Endodermal cell (in vitro differentiated cells): ENCODE measurements at regions not wholly inside any gene's neighbourhood (a gene's known extent, or its start where the extent isn't known, plus 50 kb on each side); places are given as distances from the start of the nearest gene placed in this dataset.

ENCODE experiments used
- DNase-seq: peaks from one replicate; pipeline ENCODE4 v3.0.0-alpha.2; 2017
- H3K27ac ChIP-seq: 2 replicates; pipeline ENCODE4 v1.5.1; 2013; ENCODE audit warnings: mild to moderate bottlenecking, low read depth, low read length, moderate library complexity
- H3K27me3 ChIP-seq: 2 replicates; pipeline ENCODE4 v1.6.1; 2013; ENCODE audit warnings: mild to moderate bottlenecking, low read length, moderate library complexity; ENCODE audit not compliant: insufficient read depth, control insufficient read depth, poor library complexity, severe bottlenecking
- H3K36me3 ChIP-seq: 2 replicates; pipeline ENCODE4 v1.7.0; 2013; ENCODE audit warnings: mild to moderate bottlenecking, low read length, moderate library complexity; ENCODE audit not compliant: control insufficient read depth, insufficient read depth
- H3K4me1 ChIP-seq: one replicate; pipeline ENCODE4 v1.7.0; 2013; ENCODE audit warnings: low read length; ENCODE audit not compliant: control insufficient read depth, insufficient read depth
- H3K4me3 ChIP-seq: 2 replicates; pipeline ENCODE4 v1.5.1; 2013; ENCODE audit warnings: mild to moderate bottlenecking, low read length, moderate library complexity
- H3K9ac ChIP-seq: 2 replicates; pipeline ENCODE4 v1.6.1; 2013; ENCODE audit warnings: mild to moderate bottlenecking, low read length, moderate library complexity; ENCODE audit not compliant: poor library complexity, severe bottlenecking; ENCODE audit errors: extremely low read depth
- H3K9me3 ChIP-seq: 2 replicates; pipeline ENCODE4 v1.6.1; 2013; ENCODE audit warnings: mild to moderate bottlenecking, low read length, moderate library complexity; ENCODE audit not compliant: control insufficient read depth
- H3K27ac Mint-ChIP-seq: 2 replicates; pipeline ENCODE4 v1.8.0; 2020; ENCODE audit warnings: mixed read lengths
- H3K27me3 Mint-ChIP-seq: 2 replicates; pipeline ENCODE4 v1.8.0; 2021; ENCODE audit warnings: mild to moderate bottlenecking, mixed read lengths; ENCODE audit not compliant: insufficient read depth
- H3K36me3 Mint-ChIP-seq: 2 replicates; pipeline ENCODE4 v1.8.0; 2020; ENCODE audit warnings: low read depth, mixed read lengths
- H3K4me1 Mint-ChIP-seq: 2 replicates; pipeline ENCODE4 v1.8.0; 2020; ENCODE audit warnings: mixed read lengths
- H3K4me3 Mint-ChIP-seq: 2 replicates; pipeline ENCODE4 v1.8.0; 2020; ENCODE audit warnings: mild to moderate bottlenecking, moderate library complexity, mixed read lengths
- H3K9me3 Mint-ChIP-seq: 2 replicates; pipeline ENCODE4 v1.8.0; 2020; ENCODE audit warnings: mild to moderate bottlenecking, mixed read lengths
- WGBS, 2 experiments: methylation state at CpG; one replicate each; pipeline versions ENCODE4 v1.1.5 to v1.1.7; 2013; ENCODE audit warnings: missing lambda C conversion rate in 2 of 2, mixed read lengths in 1 of 2; ENCODE audit not compliant: insufficient coverage in 1 of 2, insufficient read length in 1 of 2; 5-methylcytosine and 5-hydroxymethylcytosine counted together
- TF ChIP-seq, protein P1 (sequence below): fragments of 200-600 bp; sonication (generic); conservative IDR thresholded peaks from 2 replicates; pipeline ENCODE4 v1.5.0; 2021; ENCODE audit warnings: antibody characterized with exemption, mild to moderate bottlenecking

DNA sequence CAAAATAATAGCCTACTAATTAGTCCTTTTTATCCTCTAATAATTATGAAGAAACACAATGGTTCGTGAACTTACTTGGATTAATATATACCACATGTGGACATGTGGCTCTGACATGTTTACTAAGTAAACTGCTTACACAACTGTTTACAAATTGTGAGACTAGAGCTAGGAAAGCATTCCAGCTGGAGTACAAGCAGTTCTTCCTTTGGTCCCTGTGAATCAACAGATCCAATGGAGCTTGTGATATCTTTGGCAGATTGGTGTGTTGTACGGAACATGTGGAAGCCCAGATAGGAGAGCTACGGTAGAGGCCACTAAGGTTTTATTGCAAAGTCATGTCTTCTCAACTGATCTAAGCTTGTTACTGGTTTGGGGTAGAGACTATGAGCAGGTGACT is 145.5 kb upstream of the SPRY2 start:
- no peak overlapping the region for H3K4me3 ChIP-seq
- no peak overlapping the region for H3K27ac ChIP-seq
- Mint-ChIP-seq H3K9me3 (peaks cover 10% of the 10 kb centered on the region), H3K36me3 (no peaks in the 10 kb centered on the region), H3K4me1 (no peaks in the 10 kb centered on the region), H3K27me3 (no peaks in the 10 kb centered on the region), H3K27ac (no peak overlapping the region), H3K4me3 (no peak overlapping the region)
- DNase-seq, result no peak
- TF ChIP-seq, protein P1, sequence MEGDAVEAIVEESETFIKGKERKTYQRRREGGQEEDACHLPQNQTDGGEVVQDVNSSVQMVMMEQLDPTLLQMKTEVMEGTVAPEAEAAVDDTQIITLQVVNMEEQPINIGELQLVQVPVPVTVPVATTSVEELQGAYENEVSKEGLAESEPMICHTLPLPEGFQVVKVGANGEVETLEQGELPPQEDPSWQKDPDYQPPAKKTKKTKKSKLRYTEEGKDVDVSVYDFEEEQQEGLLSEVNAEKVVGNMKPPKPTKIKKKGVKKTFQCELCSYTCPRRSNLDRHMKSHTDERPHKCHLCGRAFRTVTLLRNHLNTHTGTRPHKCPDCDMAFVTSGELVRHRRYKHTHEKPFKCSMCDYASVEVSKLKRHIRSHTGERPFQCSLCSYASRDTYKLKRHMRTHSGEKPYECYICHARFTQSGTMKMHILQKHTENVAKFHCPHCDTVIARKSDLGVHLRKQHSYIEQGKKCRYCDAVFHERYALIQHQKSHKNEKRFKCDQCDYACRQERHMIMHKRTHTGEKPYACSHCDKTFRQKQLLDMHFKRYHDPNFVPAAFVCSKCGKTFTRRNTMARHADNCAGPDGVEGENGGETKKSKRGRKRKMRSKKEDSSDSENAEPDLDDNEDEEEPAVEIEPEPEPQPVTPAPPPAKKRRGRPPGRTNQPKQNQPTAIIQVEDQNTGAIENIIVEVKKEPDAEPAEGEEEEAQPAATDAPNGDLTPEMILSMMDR, result no peak
- H3K9ac ChIP-seq, result no peak overlapping the region
- no peaks in the 10 kb centered on the region for H3K27me3 ChIP-seq
- no peaks in the 10 kb centered on the region for H3K4me1 ChIP-seq
- H3K9me3 ChIP-seq, result peaks cover 5% of the 10 kb centered on the region
- 96 to 100% methylated on average over 1 to 3 of the region's 3 CpGs for WGBS, 2 experiments
- no peaks in the 10 kb centered on the region for H3K36me3 ChIP-seq

- Mint-ChIP-seq H3K9me3 (no peaks in the 10 kb centered on the region), H3K36me3 (no peaks in the 10 kb centered on the region), H3K27me3 (no peaks in the 10 kb centered on the region), H3K4me1 (no peaks in the 10 kb centered on the region), H3K27ac (no peak overlapping the region), H3K4me3 (no peak overlapping the region)
- no peak overlapping the region for H3K4me3 ChIP-seq
- no peak overlapping the region for H3K9ac ChIP-seq
- WGBS, 2 experiments, result 85 to 100% methylated on average over 1 of the region's 1 CpG
- H3K27me3 ChIP-seq, result no peaks in the 10 kb centered on the region
- H3K4me1 ChIP-seq, result no peaks in the 10 kb centered on the region
- H3K27ac ChIP-seq, result no peak overlapping the region
- no peaks in the 10 kb centered on the region for H3K36me3 ChIP-seq
- DNase-seq, result no peak
- H3K9me3 ChIP-seq, result no peaks in the 10 kb centered on the region
- TF ChIP-seq, protein P1, result no peak
These were observed 142.2 kb upstream of the SPRY2 start for GRCh38 chr13:80483157-80483556.

DNA sequence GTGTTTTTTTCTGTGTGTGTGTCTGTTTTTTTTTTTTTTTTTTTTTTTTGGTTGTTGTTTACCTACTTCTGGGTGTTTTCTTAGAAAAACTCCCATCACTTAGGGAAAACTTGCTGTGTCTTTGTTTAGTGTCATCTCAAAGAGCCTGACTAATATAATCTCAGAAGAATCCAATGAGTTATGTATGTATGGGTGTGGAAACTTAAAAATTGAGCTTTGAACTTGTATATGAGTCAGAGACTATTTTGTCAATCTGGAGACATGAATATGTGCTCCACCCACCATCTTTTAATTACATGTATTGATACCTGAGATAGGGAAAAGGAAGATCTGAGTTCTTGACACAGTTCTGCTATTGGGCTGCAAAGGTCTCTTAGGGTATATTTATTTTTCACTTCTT is 140.7 kb upstream of the SPRY2 start:
- H3K36me3 Mint-ChIP-seq, result no peaks in the 10 kb centered on the region
- H3K27me3 Mint-ChIP-seq, result no peaks in the 10 kb centered on the region
- no peak for DNase-seq
- Histone ChIP-seq H3K4me1 (no peaks in the 10 kb centered on the region), H3K9ac (no peak overlapping the region), H3K27ac (no peak overlapping the region), H3K36me3 (no peaks in the 10 kb centered on the region), H3K4me3 (no peak overlapping the region), H3K27me3 (no peaks in the 10 kb centered on the region), H3K9me3 (no peaks in the 10 kb centered on the region)
- TF ChIP-seq, protein P1, result no peak
- H3K27ac Mint-ChIP-seq, result no peak overlapping the region
- no peaks in the 10 kb centered on the region for H3K9me3 Mint-ChIP-seq
- no peak overlapping the region for H3K4me3 Mint-ChIP-seq
- no peaks in the 10 kb centered on the region for H3K4me1 Mint-ChIP-seq
